MCF 10A (cell line): ENCODE measurements at regions not wholly inside any gene's neighbourhood (a gene's known extent, or its start where the extent isn't known, plus 50 kb on each side); places are given as distances from the start of the nearest gene placed in this dataset.
"Not testable (repeated sequence)": the region's sequence is repeated elsewhere in the genome, so short reads cannot be mapped to it uniquely, and the experiment has no call there.

Experiments used
- BruUV-seq: library from RNA; stranded (reverse); fragments of 400-500 nt; replicated peaks from 2 replicates; lab custom pipeline; 2021; lab: Mats Ljungman, UMichigan
- CTCF ChIA-PET: fragments of 300-600 bp; sonication (Branson Sonifier 250); formaldehyde crosslinking; extraction: SDS; loops from one replicate; lab custom pipeline; 2021; ENCODE audit warnings: antibody characterized with exemption, inconsistent platforms; lab: Yijun Ruan, JAX
- POLR2A ChIA-PET: fragments of 300-600, 350-650 bp; sonication (Branson Sonifier 250); formaldehyde crosslinking; extraction: SDS; loops from one replicate; lab custom pipeline; 2020; ENCODE audit warnings: antibody characterized with exemption, inconsistent platforms; lab: Yijun Ruan, JAX
- DNase-seq: peaks from one replicate; pipeline ENCODE4 v3.0.0-alpha.2; 2018; ENCODE audit not compliant: unreplicated experiment
- H3K27ac Mint-ChIP-seq: one replicate; pipeline ENCODE4 v1.8.0; 2022; ENCODE audit warnings: mild to moderate bottlenecking, low read depth, mixed read lengths; ENCODE audit not compliant: unreplicated experiment
- H3K27me3 Mint-ChIP-seq: one replicate; pipeline ENCODE4 v1.8.0; 2022; ENCODE audit warnings: mixed read lengths; ENCODE audit not compliant: insufficient read depth, unreplicated experiment
- H3K36me3 Mint-ChIP-seq: one replicate; pipeline ENCODE4 v1.8.0; 2022; ENCODE audit warnings: mild to moderate bottlenecking, moderate library complexity, mixed read lengths; ENCODE audit not compliant: insufficient read depth, unreplicated experiment
- H3K4me1 Mint-ChIP-seq: one replicate; pipeline ENCODE4 v1.8.0; 2022; ENCODE audit warnings: mixed read lengths; ENCODE audit not compliant: insufficient read depth, unreplicated experiment
- H3K4me3 Mint-ChIP-seq: one replicate; pipeline ENCODE4 v1.8.0; 2022; ENCODE audit warnings: mild to moderate bottlenecking, moderate library complexity, mixed read lengths; ENCODE audit not compliant: unreplicated experiment
- H3K9me3 Mint-ChIP-seq: one replicate; pipeline ENCODE4 v1.8.0; 2022; ENCODE audit warnings: mixed read lengths; ENCODE audit not compliant: unreplicated experiment
- CTCF ChIP-seq: fragments of 200-600 bp; IDR thresholded peaks from one replicate; pipeline ENCODE4 v1.8.0; 2022; ENCODE audit warnings: antibody characterized with exemption, mild to moderate bottlenecking; ENCODE audit not compliant: unreplicated experiment
- intact Hi-C: fragments of 100-400 bp; cut with micrococcal nuclease; formaldehyde crosslinking; loops from 2 replicates; pipeline ENCODE4 v1.14.1; 2022

GRCh38 chr15:100771746-100772145 lies 107.9 kb upstream of the ALDH1A3 start:
- Mint-ChIP-seq H3K9me3 (no peaks in the 10 kb centered on the region), H3K27me3 (no peaks in the 10 kb centered on the region), H3K27ac (no peak overlapping the region), H3K4me1 (no peaks in the 10 kb centered on the region), H3K4me3 (no peak overlapping the region), H3K36me3 (no peaks in the 10 kb centered on the region)
- BruUV-seq: no TSS peak
- ChIA-PET POLR2A (no interaction called here), CTCF (interaction anchor here (0.6 kb wide), 1 partner anchor 97 kb away, joined by 3 read pairs; no protein-coding TSS in a partner anchor)
- no peak for TF ChIP-seq CTCF
- intact Hi-C loops: no loop called here
- DNase-seq: no peak

GRCh38 chr15:100772478-100772877 lies 107.2 kb upstream of the ALDH1A3 start:
- H3K36me3 Mint-ChIP-seq: no peaks in the 10 kb centered on the region
- ChIA-PET CTCF (no interaction called here), POLR2A (no interaction called here)
- no peak overlapping the region for H3K27ac Mint-ChIP-seq
- no peak for DNase-seq
- H3K4me1 Mint-ChIP-seq: no peaks in the 10 kb centered on the region
- intact Hi-C loops: no loop called here
- H3K27me3 Mint-ChIP-seq: no peaks in the 10 kb centered on the region
- H3K4me3 Mint-ChIP-seq: no peak overlapping the region
- H3K9me3 Mint-ChIP-seq: no peaks in the 10 kb centered on the region
- no TSS peak for BruUV-seq
- TF ChIP-seq CTCF: no peak

GRCh38 chr15:100772892-100773520 lies 106.6 kb upstream of the ALDH1A3 start:
- DNase-seq: no peak
- POLR2A ChIA-PET: no interaction called here
- Mint-ChIP-seq H3K27ac (no peak overlapping the region), H3K9me3 (no peaks in the 10 kb centered on the region), H3K4me3 (no peak overlapping the region), H3K27me3 (no peaks in the 10 kb centered on the region), H3K4me1 (no peaks in the 10 kb centered on the region), H3K36me3 (no peaks in the 10 kb centered on the region)
- TF ChIP-seq CTCF: no peak
- BruUV-seq: no TSS peak
- CTCF ChIA-PET: no interaction called here
- intact Hi-C loops: no loop called here

GRCh38 chr15:100774044-100774443 lies 105.6 kb upstream of the ALDH1A3 start:
- H3K9me3 Mint-ChIP-seq: not testable (repeated sequence)

More at GRCh38 chr15:100774044-100774443, 105.6 kb upstream of the ALDH1A3 start:
- DNase-seq, POLR2A ChIA-PET, intact Hi-C loops, CTCF ChIA-PET, H3K4me3 Mint-ChIP-seq, BruUV-seq, H3K27me3 Mint-ChIP-seq, H3K36me3 Mint-ChIP-seq, H3K27ac Mint-ChIP-seq, H3K4me1 Mint-ChIP-seq: not testable (repeated sequence)
